Cardiac fibroblast (primary cell): ENCODE measurements at regions not wholly inside any gene's neighbourhood (a gene's known extent, or its start where the extent isn't known, plus 50 kb on each side); places are given as distances from the start of the nearest gene placed in this dataset.

Source experiments
- DNase-seq, 2 donors: peaks; one replicate each; pipeline versions ENCODE4 v3.0.0 to v3.0.0-alpha.2; 2010; ENCODE audit warnings: low read depth in 2 of 2
- H3K4me3 ChIP-seq, 2 donors: replicated peaks in 1 of 2; 1 replicate in 1 of 2; 2 replicates in 1 of 2; pipeline ENCODE4 v1.5.1; 2011; ENCODE audit warnings: low read depth in 2 of 2, low read length in 2 of 2, mild to moderate bottlenecking in 2 of 2, moderate library complexity in 1 of 2
- TF ChIP-seq, protein P1 (sequence below): IDR thresholded peaks from one replicate; pipeline ENCODE4 v1.5.1; 2011; ENCODE audit warnings: low read depth, mild to moderate bottlenecking, low read length, inconsistent platforms

DNA sequence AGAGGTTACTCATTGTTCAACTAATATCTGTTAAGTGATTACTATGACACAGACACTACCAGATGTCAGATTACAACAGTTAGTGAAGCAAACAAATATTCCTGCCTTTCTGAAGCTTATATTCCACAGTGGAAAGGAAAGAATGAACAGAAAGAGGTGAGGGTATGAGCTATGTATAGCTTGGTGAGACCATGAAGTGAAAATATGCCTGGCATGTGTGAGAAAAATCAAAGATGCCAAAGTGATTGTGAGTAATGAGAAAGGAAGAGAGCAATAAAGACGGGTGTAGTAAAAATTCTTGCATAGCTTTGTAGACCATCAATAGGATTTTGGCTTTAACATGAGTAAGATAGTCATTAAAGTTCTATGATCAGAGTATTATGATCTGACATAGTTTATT, 734.5 kb upstream of the NUDT12 start:
- TF ChIP-seq, protein P1, sequence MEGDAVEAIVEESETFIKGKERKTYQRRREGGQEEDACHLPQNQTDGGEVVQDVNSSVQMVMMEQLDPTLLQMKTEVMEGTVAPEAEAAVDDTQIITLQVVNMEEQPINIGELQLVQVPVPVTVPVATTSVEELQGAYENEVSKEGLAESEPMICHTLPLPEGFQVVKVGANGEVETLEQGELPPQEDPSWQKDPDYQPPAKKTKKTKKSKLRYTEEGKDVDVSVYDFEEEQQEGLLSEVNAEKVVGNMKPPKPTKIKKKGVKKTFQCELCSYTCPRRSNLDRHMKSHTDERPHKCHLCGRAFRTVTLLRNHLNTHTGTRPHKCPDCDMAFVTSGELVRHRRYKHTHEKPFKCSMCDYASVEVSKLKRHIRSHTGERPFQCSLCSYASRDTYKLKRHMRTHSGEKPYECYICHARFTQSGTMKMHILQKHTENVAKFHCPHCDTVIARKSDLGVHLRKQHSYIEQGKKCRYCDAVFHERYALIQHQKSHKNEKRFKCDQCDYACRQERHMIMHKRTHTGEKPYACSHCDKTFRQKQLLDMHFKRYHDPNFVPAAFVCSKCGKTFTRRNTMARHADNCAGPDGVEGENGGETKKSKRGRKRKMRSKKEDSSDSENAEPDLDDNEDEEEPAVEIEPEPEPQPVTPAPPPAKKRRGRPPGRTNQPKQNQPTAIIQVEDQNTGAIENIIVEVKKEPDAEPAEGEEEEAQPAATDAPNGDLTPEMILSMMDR = no peak

DNA sequence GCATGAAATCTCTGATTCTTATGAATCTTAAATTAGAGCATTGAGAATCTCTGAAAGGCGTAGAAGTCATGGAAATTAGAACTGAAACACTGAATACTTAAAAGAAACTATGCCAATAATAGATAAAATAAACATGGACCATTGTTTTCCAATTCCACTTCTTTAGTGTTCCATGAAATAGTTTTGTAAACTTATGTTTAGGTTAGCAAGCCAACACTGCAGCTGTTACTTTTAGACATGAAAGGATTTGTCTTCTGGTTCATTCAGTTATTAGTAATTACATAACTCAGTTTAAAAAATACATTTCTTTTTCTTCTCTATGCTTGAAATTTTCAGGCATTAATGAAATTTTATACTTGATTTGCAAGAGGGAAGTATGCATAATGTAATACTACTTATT, 733.4 kb upstream of the NUDT12 start:
- TF ChIP-seq, protein P1 = no peak
- no peak for DNase-seq
- no peak overlapping the region for H3K4me3 ChIP-seq

More for the DNA sequence above, 734.5 kb upstream of the NUDT12 start:
- peak in 1 of 2 donors; percentile 2 for DNase-seq
- no peak overlapping the region for H3K4me3 ChIP-seq

DNA sequence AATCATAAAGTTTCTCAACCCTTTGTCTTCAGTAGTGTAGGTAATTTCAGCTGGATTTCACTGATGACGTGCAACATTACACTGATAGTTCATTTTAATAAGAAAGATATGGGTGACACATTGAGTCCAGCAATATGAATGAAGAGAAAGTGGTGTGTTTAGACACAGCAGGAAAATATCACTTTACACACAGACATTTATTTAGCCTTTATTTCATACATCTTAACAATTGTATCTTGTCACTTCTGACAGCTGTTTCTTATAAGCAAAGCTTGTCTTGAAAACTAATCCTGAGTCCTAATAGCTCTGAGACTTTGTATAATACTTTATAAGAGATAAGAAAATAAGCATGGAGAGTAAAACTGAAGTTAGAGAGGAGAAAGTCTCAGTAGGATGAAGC, 720.5 kb upstream of the NUDT12 start:
- no peak for DNase-seq
- TF ChIP-seq, protein P1 = no peak
- no peak overlapping the region for H3K4me3 ChIP-seq

DNA sequence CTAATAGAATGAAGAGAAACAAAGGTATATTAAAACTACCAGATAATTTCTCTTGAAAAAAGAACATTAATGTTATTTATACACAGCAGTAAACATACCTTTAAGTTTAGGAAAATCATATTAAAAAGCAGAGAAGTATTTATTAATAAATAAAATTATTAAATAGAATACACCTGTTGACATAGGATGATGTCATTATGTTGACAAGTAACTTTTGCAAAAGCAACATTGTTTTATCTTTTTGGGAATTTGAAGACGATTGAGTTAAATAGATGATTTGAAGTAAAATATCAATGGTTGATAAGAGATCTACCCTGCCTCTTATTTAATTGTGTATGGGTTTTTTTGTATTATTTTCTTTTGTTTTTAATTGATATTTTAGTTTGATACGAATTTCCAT, 711.1 kb upstream of the NUDT12 start:
- TF ChIP-seq, protein P1 = no peak
- DNase-seq = no peak
- H3K4me3 ChIP-seq = no peak overlapping the region

DNA sequence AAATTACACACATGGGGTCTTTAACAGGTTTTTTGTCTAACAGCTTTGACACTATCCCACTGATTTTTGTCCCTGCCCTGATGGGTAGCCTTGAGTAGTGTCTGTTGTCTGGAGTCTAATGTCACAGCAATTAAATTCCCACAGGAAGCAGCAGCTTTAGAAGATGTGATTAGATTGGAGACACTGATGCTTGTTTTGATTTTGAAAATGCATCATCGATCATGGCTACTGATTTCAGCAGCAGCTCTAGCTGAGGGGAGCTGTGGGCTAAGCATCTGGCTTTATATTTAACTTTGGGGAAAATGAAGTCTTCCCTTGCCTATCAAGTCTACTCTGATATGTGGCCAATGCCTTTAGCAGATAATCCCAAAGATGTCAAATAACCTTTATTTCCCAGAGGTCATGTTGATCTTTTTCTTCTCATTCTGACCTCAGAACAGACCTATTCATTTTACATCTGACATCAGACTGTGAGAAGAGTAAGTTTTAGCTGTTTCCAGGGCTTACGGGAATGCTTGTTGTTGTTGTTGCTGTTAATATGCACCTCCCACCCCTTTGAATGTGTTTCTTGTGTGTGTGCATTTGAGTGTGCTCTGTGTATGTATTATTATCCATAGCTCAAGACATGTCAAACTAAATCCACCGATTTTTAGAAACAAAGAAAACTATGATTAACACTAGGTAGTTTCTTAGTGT, 704.9 kb upstream of the NUDT12 start:
- TF ChIP-seq, protein P1 = no peak
- no peak for DNase-seq
- H3K4me3 ChIP-seq = no peak overlapping the region

DNA sequence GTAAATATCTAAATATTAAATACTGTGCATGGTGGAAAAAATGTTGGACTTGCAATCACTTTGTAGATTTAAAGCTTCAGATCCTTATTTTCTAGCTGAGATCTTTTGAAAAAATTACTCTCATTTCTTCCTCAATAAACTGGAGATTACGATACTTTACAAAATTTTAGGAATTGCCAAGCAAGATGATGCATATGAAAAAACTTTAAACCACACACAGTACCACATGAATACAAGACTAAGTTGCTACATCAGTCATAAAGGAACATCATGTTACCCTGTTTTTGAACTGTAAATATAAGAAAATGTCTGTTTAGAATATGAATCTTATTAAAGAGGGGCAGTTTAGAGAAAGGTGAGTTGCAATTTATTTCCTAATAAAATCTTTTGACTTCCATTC, 703.6 kb upstream of the NUDT12 start:
- TF ChIP-seq, protein P1 = no peak
- DNase-seq = no peak
- H3K4me3 ChIP-seq = no peak overlapping the region
